ENCODE measurements at regions not wholly inside any gene's neighbourhood (a gene's known extent, or its start where the extent isn't known, plus 50 kb on each side); places are given as distances from the start of the nearest gene placed in this dataset.

DNA sequence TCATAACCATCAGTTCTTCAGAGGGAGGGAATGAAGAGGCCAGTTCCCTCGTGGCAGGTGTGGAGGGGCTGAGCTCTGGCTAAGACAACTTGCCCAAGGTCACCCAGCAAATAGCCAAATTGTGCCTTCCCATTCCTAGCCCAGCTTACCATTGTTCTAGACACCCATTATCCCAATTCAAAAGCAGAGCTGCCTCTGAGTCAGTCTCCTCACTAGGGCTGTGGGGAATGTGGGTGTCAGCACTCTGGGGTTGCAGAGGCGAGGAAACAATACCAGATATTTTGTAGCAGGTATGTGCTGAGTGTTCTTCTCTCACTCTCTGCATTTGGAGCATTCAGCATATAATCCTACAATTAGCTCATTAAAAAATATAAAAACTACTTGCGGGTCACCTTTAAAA, 270.8 kb downstream of the PSAT1 start:
- no peak overlapping the region for H3K4me3 ChIP-seq (ENCODE audit: low read depth, poor library complexity, severe bottlenecking)
- 81% methylated on average over 3 of the region's 3 CpGs for WGBS, 2 donors
- no peak for DNase-seq (ENCODE audit: low spot score in 2 of 2)
- intact Hi-C loops (cut with DNase I; ENCODE audit: low total_unique reads) = no loop called here
- TF ChIP-seq POLR2A (IDR thresholded peaks at IDR 0.05) (no peak), CTCF (IDR thresholded peaks at IDR 0.05) (no peak)

DNA sequence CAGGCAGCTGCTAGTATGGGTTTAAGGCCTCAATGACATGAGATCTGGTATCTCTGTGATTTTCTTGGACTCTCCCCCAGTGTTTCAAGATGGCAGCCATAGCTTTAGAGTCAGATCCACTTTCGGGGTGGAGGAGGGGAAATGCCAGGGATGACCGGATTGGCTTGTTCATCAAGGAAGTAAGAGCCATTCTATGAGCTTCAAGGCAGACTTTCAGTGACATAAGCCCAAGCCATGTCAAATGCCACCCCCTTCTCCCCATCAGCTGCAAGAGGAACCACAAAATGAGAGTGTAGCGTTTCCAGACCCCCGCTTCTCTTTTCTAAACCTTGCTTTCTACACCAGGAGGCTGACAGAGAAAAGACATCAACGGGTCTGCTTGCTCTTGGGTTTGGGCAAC, 271.8 kb downstream of the PSAT1 start:
- TF ChIP-seq POLR2A (IDR thresholded peaks at IDR 0.05) (no peak), CTCF (IDR thresholded peaks at IDR 0.05) (no peak)
- WGBS, 2 donors = 93 to 94% methylated on average over 5 of the region's 5 CpGs
- no peak overlapping the region for H3K4me3 ChIP-seq (ENCODE audit: low read depth, poor library complexity, severe bottlenecking)
- intact Hi-C loops (cut with DNase I; ENCODE audit: low total_unique reads) = no loop called here
- no peak for DNase-seq (ENCODE audit: low spot score in 2 of 2)

DNA sequence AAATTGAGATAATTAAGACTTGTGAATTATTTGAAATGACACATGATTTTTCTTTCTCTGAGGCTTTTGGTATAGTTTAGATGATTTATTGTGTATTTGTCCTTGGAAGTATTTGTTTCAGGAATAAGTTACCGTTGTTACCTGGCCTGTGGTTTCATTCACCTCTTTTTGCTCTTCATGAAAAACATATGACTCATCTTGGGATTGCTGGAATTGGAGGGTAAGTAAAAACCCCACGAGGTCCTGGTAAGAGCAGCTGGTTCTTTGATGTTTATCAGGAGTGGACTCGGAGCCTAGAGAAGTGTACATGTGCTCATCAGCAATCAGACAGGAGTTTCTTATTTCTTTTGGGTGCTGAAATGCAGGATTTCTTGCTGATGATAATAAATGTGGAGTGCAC, 275.3 kb downstream of the PSAT1 start:
- no peak overlapping the region for H3K4me3 ChIP-seq (ENCODE audit: low read depth, poor library complexity, severe bottlenecking)
- no peak for DNase-seq (ENCODE audit: low spot score in 2 of 2)
- TF ChIP-seq POLR2A (IDR thresholded peaks at IDR 0.05) = no peak
- no peak for TF ChIP-seq CTCF (IDR thresholded peaks at IDR 0.05)
- intact Hi-C loops (cut with DNase I; ENCODE audit: low total_unique reads) = no loop called here
- 36 to 38% methylated on average over 3 of the region's 3 CpGs for WGBS, 2 donors

- DNase-seq (ENCODE audit: low spot score in 2 of 2) = no peak
- intact Hi-C loops (cut with DNase I; ENCODE audit: low total_unique reads) = no loop called here
- WGBS, 2 donors = 50 to 72% methylated on average over 1 of the region's 1 CpG
- no peak for TF ChIP-seq POLR2A (IDR thresholded peaks at IDR 0.05)
- TF ChIP-seq CTCF (IDR thresholded peaks at IDR 0.05) = no peak
- no peak overlapping the region for H3K4me3 ChIP-seq (ENCODE audit: low read depth, poor library complexity, severe bottlenecking)
These were observed 276.3 kb downstream of the PSAT1 start for GRCh38 chr9:78573205-78573604.

GRCh38 chr9:78573669-78574068, 276.7 kb downstream of the PSAT1 start:
- no peak for TF ChIP-seq POLR2A (IDR thresholded peaks at IDR 0.05)
- no peak for TF ChIP-seq CTCF (IDR thresholded peaks at IDR 0.05)
- WGBS, 2 donors = 75 to 77% methylated on average over 4 of the region's 4 CpGs
- DNase-seq (ENCODE audit: low spot score in 2 of 2) = no peak
- no peak overlapping the region for H3K4me3 ChIP-seq (ENCODE audit: low read depth, poor library complexity, severe bottlenecking)
- intact Hi-C loops (cut with DNase I; ENCODE audit: low total_unique reads) = no loop called here

GRCh38 chr9:78574354-78575045, 277.6 kb downstream of the PSAT1 start:
- intact Hi-C loops (cut with DNase I; ENCODE audit: low total_unique reads) = no loop called here
- no peak overlapping the region for H3K4me3 ChIP-seq (ENCODE audit: low read depth, poor library complexity, severe bottlenecking)
- no peak for TF ChIP-seq CTCF (IDR thresholded peaks at IDR 0.05)
- 37 to 42% methylated on average over 7 of the region's 7 CpGs for WGBS, 2 donors
- no peak for DNase-seq (ENCODE audit: low spot score in 2 of 2)
